ENCODE measurements at regions not wholly inside any gene's neighbourhood (a gene's known extent, or its start where the extent isn't known, plus 50 kb on each side); places are given as distances from the start of the nearest gene placed in this dataset.
"Not testable (repeated sequence)": the region's sequence is repeated elsewhere in the genome, so short reads cannot be mapped to it uniquely, and the experiment has no call there.

GRCh38 chr3:107222907-107223306 lies 154.3 kb upstream of the CCDC54 start:
- H3K36me3 ChIP-seq (ENCODE audit: insufficient read depth, low read length), result no peaks in the 10 kb centered on the region
- ATAC-seq (ENCODE audit: insufficient read depth, low read depth) (no peak), DNase-seq (no peak)
- no peak overlapping the region for H3K4me2 ChIP-seq (ENCODE audit: insufficient read depth, low read length)
- no peaks in the 10 kb centered on the region for H3K79me2 ChIP-seq (ENCODE audit: insufficient read depth, low read length)
- no peaks in the 10 kb centered on the region for H3K27me3 ChIP-seq (ENCODE audit: insufficient read depth, low read length, poor library complexity)
- no peak overlapping the region for H3K27ac ChIP-seq (ENCODE audit: low read length)
- H3K4me3 ChIP-seq (ENCODE audit: low read depth in 1 of 2, low read length in 2 of 2), result no peak overlapping the region
- no peaks in the 10 kb centered on the region for H3K9me3 ChIP-seq (ENCODE audit: insufficient read depth, low read length, severe bottlenecking)
- H4K20me1 ChIP-seq (ENCODE audit: insufficient read depth, low read length), result no peaks in the 10 kb centered on the region
- H3K4me1 ChIP-seq (ENCODE audit: insufficient read depth, low read length), result no peaks in the 10 kb centered on the region
- no peak overlapping the region for H2AFZ ChIP-seq (ENCODE audit: low read depth, low read length)
- H3K9ac ChIP-seq (ENCODE audit: low read depth, low read length), result no peak overlapping the region
- TF ChIP-seq EZH2 (IDR thresholded peaks at IDR 0.05; ENCODE audit: borderline replicate concordance, low read depth, low read length, severe bottlenecking), result no peak
- TF ChIP-seq, protein P1, sequence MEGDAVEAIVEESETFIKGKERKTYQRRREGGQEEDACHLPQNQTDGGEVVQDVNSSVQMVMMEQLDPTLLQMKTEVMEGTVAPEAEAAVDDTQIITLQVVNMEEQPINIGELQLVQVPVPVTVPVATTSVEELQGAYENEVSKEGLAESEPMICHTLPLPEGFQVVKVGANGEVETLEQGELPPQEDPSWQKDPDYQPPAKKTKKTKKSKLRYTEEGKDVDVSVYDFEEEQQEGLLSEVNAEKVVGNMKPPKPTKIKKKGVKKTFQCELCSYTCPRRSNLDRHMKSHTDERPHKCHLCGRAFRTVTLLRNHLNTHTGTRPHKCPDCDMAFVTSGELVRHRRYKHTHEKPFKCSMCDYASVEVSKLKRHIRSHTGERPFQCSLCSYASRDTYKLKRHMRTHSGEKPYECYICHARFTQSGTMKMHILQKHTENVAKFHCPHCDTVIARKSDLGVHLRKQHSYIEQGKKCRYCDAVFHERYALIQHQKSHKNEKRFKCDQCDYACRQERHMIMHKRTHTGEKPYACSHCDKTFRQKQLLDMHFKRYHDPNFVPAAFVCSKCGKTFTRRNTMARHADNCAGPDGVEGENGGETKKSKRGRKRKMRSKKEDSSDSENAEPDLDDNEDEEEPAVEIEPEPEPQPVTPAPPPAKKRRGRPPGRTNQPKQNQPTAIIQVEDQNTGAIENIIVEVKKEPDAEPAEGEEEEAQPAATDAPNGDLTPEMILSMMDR (IDR thresholded peaks at IDR 0.05; ENCODE audit: borderline replicate concordance, extremely low read depth, low read length, poor library complexity, severe bottlenecking), result no peak

DNA sequence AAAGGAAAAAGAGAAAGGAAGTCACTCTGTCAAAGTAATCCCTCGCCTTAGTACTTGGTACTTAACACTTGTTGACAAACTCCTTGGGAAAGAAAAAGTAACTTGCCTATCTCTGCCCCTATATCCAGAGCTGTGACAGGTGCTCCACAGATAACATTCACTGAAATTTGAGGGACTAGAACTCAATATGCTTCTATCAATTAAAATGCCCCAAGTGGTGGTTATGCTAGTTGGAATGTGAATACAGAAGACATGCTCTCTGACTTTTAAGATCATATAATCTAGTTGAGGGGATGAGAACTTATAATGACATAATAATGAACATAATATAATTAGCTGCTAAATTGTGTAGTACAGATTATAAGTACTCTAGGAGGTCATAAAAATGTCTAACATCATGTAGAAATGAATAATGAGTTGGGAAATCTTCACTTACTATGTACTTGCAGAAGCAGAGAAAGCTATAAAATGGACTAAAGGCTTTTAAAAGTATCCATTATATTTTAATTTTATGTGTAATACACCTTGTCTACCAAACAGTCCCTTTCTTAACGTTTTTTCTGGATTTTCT lies 153.1 kb upstream of the CCDC54 start:
- Histone ChIP-seq H3K9ac (ENCODE audit: low read depth, low read length) (no peak overlapping the region), H3K36me3 (ENCODE audit: insufficient read depth, low read length) (no peaks in the 10 kb centered on the region), H2AFZ (ENCODE audit: low read depth, low read length) (no peak overlapping the region), H3K27me3 (ENCODE audit: insufficient read depth, low read length, poor library complexity) (no peaks in the 10 kb centered on the region), H3K27ac (ENCODE audit: low read length) (no peak overlapping the region), H3K79me2 (ENCODE audit: insufficient read depth, low read length) (no peaks in the 10 kb centered on the region), H3K4me3 (ENCODE audit: low read depth in 1 of 2, low read length in 2 of 2) (no peak overlapping the region), H3K4me2 (ENCODE audit: insufficient read depth, low read length) (no peak overlapping the region), H3K4me1 (ENCODE audit: insufficient read depth, low read length) (no peaks in the 10 kb centered on the region), H4K20me1 (ENCODE audit: insufficient read depth, low read length) (no peaks in the 10 kb centered on the region), H3K9me3 (ENCODE audit: insufficient read depth, low read length, severe bottlenecking) (no peaks in the 10 kb centered on the region)
- no peak for TF ChIP-seq EZH2 (IDR thresholded peaks at IDR 0.05; ENCODE audit: borderline replicate concordance, low read depth, low read length, severe bottlenecking)
- TF ChIP-seq, protein P1 (IDR thresholded peaks at IDR 0.05; ENCODE audit: borderline replicate concordance, extremely low read depth, low read length, poor library complexity, severe bottlenecking), result no peak
- DNase-seq (no peak), ATAC-seq (ENCODE audit: insufficient read depth, low read depth) (no peak)

- DNase-seq (no peak), ATAC-seq (ENCODE audit: insufficient read depth, low read depth) (no peak)
- TF ChIP-seq EZH2 (IDR thresholded peaks at IDR 0.05; ENCODE audit: borderline replicate concordance, low read depth, low read length, severe bottlenecking), result no peak
- TF ChIP-seq, protein P1 (IDR thresholded peaks at IDR 0.05; ENCODE audit: borderline replicate concordance, extremely low read depth, low read length, poor library complexity, severe bottlenecking), result no peak
- Histone ChIP-seq H3K36me3 (ENCODE audit: insufficient read depth, low read length) (no peaks in the 10 kb centered on the region), H3K27ac (ENCODE audit: low read length) (no peak overlapping the region), H3K27me3 (ENCODE audit: insufficient read depth, low read length, poor library complexity) (no peaks in the 10 kb centered on the region), H3K4me3 (ENCODE audit: low read depth in 1 of 2, low read length in 2 of 2) (no peak overlapping the region), H3K9me3 (ENCODE audit: insufficient read depth, low read length, severe bottlenecking) (no peaks in the 10 kb centered on the region), H4K20me1 (ENCODE audit: insufficient read depth, low read length) (no peaks in the 10 kb centered on the region), H3K9ac (ENCODE audit: low read depth, low read length) (no peak overlapping the region), H3K79me2 (ENCODE audit: insufficient read depth, low read length) (no peaks in the 10 kb centered on the region), H2AFZ (ENCODE audit: low read depth, low read length) (no peak overlapping the region), H3K4me2 (ENCODE audit: insufficient read depth, low read length) (no peak overlapping the region), H3K4me1 (ENCODE audit: insufficient read depth, low read length) (no peaks in the 10 kb centered on the region)
These were observed 150.1 kb upstream of the CCDC54 start for GRCh38 chr3:107227091-107227490.

- H3K4me3 ChIP-seq (ENCODE audit: low read depth in 1 of 2, low read length in 2 of 2); H3K9ac ChIP-seq (ENCODE audit: low read depth, low read length); DNase-seq; H3K36me3 ChIP-seq (ENCODE audit: insufficient read depth, low read length); H3K27ac ChIP-seq (ENCODE audit: low read length); H3K4me2 ChIP-seq (ENCODE audit: insufficient read depth, low read length); H3K79me2 ChIP-seq (ENCODE audit: insufficient read depth, low read length); H3K27me3 ChIP-seq (ENCODE audit: insufficient read depth, low read length, poor library complexity); H3K9me3 ChIP-seq (ENCODE audit: insufficient read depth, low read length, severe bottlenecking); H2AFZ ChIP-seq (ENCODE audit: low read depth, low read length); H4K20me1 ChIP-seq (ENCODE audit: insufficient read depth, low read length); ATAC-seq (ENCODE audit: insufficient read depth, low read depth): not testable (repeated sequence)
- peaks cover 15% of the 10 kb centered on the region for H3K4me1 ChIP-seq (ENCODE audit: insufficient read depth, low read length)
These were observed 143.4 kb upstream of the CCDC54 start for GRCh38 chr3:107233877-107234276.
